H9 (cell line): ENCODE measurements at regions not wholly inside any gene's neighbourhood (a gene's known extent, or its start where the extent isn't known, plus 50 kb on each side); places are given as distances from the start of the nearest gene placed in this dataset.

Experiments used
- DNase-seq: peaks from one replicate; pipeline ENCODE4 v3.0.0-alpha.2; 2017
- H2AFZ ChIP-seq: one replicate; pipeline ENCODE4 v1.6.1; 2013; ENCODE audit warnings: mild to moderate bottlenecking, low read length, control low read depth, moderate library complexity
- H2AK5ac ChIP-seq: 2 replicates; pipeline ENCODE4 v1.6.1; 2013; ENCODE audit warnings: low read length, control low read depth, mixed read lengths; ENCODE audit not compliant: insufficient read length
- H2BK120ac ChIP-seq: one replicate; pipeline ENCODE4 v1.6.1; 2013; ENCODE audit warnings: low read depth, mild to moderate bottlenecking, low read length, control low read depth, inconsistent platforms; ENCODE audit not compliant: poor library complexity, severe bottlenecking
- H2BK12ac ChIP-seq: 2 replicates; pipeline ENCODE4 v1.6.1; 2013; ENCODE audit warnings: low read length, control low read depth, mixed read lengths, low read depth; ENCODE audit not compliant: insufficient read length
- H2BK15ac ChIP-seq: 2 replicates; pipeline ENCODE4 v1.6.1; 2013; ENCODE audit warnings: low read depth, low read length, control low read depth
- H2BK20ac ChIP-seq: one replicate; pipeline ENCODE4 v1.6.1; 2013; ENCODE audit warnings: low read depth, mild to moderate bottlenecking, low read length, control low read depth, inconsistent platforms; ENCODE audit not compliant: poor library complexity, severe bottlenecking
- H2BK5ac ChIP-seq: 2 replicates; pipeline ENCODE4 v1.6.1; 2013; ENCODE audit warnings: low read length, control low read depth, mixed read lengths; ENCODE audit not compliant: insufficient read length
- H3K14ac ChIP-seq: 2 replicates; pipeline ENCODE4 v1.6.1; 2013; ENCODE audit warnings: low read length, control low read depth; ENCODE audit not compliant: insufficient read depth
- H3K18ac ChIP-seq: 2 replicates; pipeline ENCODE4 v1.6.1; 2013; ENCODE audit warnings: low read depth, mild to moderate bottlenecking, mixed read lengths, low read length, control low read depth; ENCODE audit not compliant: insufficient read length
- H3K23ac ChIP-seq: 2 replicates; pipeline ENCODE4 v1.6.1; 2013; ENCODE audit warnings: low read length, control low read depth, mixed read lengths, low read depth; ENCODE audit not compliant: insufficient read length
- H3K23me2 ChIP-seq: 2 replicates; pipeline ENCODE4 v1.6.1; 2013; ENCODE audit warnings: low read depth, mild to moderate bottlenecking, mixed read lengths, low read length, control low read depth; ENCODE audit not compliant: insufficient read length, poor library complexity, severe bottlenecking
- H3K27ac ChIP-seq: 2 replicates; pipeline ENCODE4 v1.5.1; 2013; ENCODE audit warnings: low read length, control low read depth, mixed read lengths, low read depth; ENCODE audit not compliant: insufficient read length
- H3K27me3 ChIP-seq: 2 replicates; pipeline ENCODE4 v1.6.1; 2013; ENCODE audit warnings: low read length, control low read depth, inconsistent platforms; ENCODE audit not compliant: insufficient read depth
- H3K4ac ChIP-seq: 2 replicates; pipeline ENCODE4 v1.6.1; 2013; ENCODE audit warnings: low read depth, mild to moderate bottlenecking, control low read depth, inconsistent platforms, low read length, moderate library complexity
- H3K4me1 ChIP-seq: 2 replicates; pipeline ENCODE4 v1.6.1; 2013; ENCODE audit warnings: low read length, control low read depth, inconsistent platforms; ENCODE audit not compliant: insufficient read depth
- H3K4me2 ChIP-seq: 2 replicates; pipeline ENCODE4 v1.6.1; 2013; ENCODE audit warnings: low read length, control low read depth, mixed read lengths; ENCODE audit not compliant: insufficient read length, insufficient read depth
- H3K56ac ChIP-seq: 2 replicates; pipeline ENCODE4 v1.6.1; 2013; ENCODE audit warnings: low read depth, mild to moderate bottlenecking, mixed read lengths, low read length, control low read depth; ENCODE audit not compliant: insufficient read length
- H3K79me1 ChIP-seq: 2 replicates; pipeline ENCODE4 v1.6.1; 2013; ENCODE audit warnings: low read depth, mild to moderate bottlenecking, moderate library complexity, low read length, control low read depth, inconsistent platforms; ENCODE audit not compliant: insufficient read depth, poor library complexity, severe bottlenecking
- H3K79me2 ChIP-seq: 2 replicates; pipeline ENCODE4 v1.6.1; 2013; ENCODE audit warnings: low read length, control low read depth, inconsistent platforms; ENCODE audit not compliant: insufficient read depth
- H3K9ac ChIP-seq: 2 replicates; pipeline ENCODE4 v1.6.1; 2013; ENCODE audit warnings: low read length, control low read depth, mixed read lengths; ENCODE audit not compliant: insufficient read length; ENCODE audit errors: extremely low read depth
- H3K9me3 ChIP-seq: one replicate; pipeline ENCODE4 v1.6.1; 2013; ENCODE audit warnings: low read depth, low read length, inconsistent platforms; ENCODE audit not compliant: control insufficient read depth
- H3T11ph ChIP-seq: one replicate; pipeline ENCODE4 v1.6.1; 2013; ENCODE audit warnings: mild to moderate bottlenecking, low read length, control low read depth, inconsistent platforms
- H4K20me1 ChIP-seq: one replicate; pipeline ENCODE4 v1.6.1; 2013; ENCODE audit not compliant: control insufficient read depth, insufficient read length, insufficient read depth
- H4K5ac ChIP-seq: 2 replicates; pipeline ENCODE4 v1.6.1; 2013; ENCODE audit warnings: low read depth, mild to moderate bottlenecking, mixed read lengths, low read length, control low read depth; ENCODE audit not compliant: insufficient read length
- H4K8ac ChIP-seq: replicated peaks from 2 replicates; pipeline ENCODE4 v1.6.1; 2013; ENCODE audit warnings: low read length, control low read depth, mixed read lengths, low read depth; ENCODE audit not compliant: insufficient read length
- H4K91ac ChIP-seq: 2 replicates; pipeline ENCODE4 v1.6.1; 2013; ENCODE audit warnings: low read depth, mild to moderate bottlenecking, moderate library complexity, mixed read lengths, low read length, control low read depth; ENCODE audit not compliant: insufficient read length
- H3K27ac Mint-ChIP-seq, 3 experiments: 2 replicates in 2 of 3; 3 replicates in 1 of 3; pipeline ENCODE4 v1.8.0; 2020 to 2021; ENCODE audit warnings: mixed read lengths in 3 of 3, mild to moderate bottlenecking in 1 of 3, moderate library complexity in 1 of 3
- H3K27me3 Mint-ChIP-seq: 2 replicates; pipeline ENCODE4 v1.8.0; 2021; ENCODE audit warnings: low read depth, mild to moderate bottlenecking, moderate library complexity, mixed read lengths
- H3K36me3 Mint-ChIP-seq, 3 experiments: 2 replicates in 2 of 3; 3 replicates in 1 of 3; pipeline ENCODE4 v1.8.0; 2020 to 2021; ENCODE audit warnings: low read depth in 3 of 3, mixed read lengths in 3 of 3; ENCODE audit not compliant: insufficient read depth in 1 of 3
- H3K4me1 Mint-ChIP-seq, 2 experiments: 2 replicates each; pipeline ENCODE4 v1.8.0; 2020; ENCODE audit warnings: mixed read lengths in 2 of 2
- H3K4me3 Mint-ChIP-seq, 2 experiments: 2 replicates in 1 of 2; 3 replicates in 1 of 2; pipeline ENCODE4 v1.8.0; 2020 to 2021; ENCODE audit warnings: mild to moderate bottlenecking in 2 of 2, mixed read lengths in 2 of 2, moderate library complexity in 1 of 2
- H3K9me3 Mint-ChIP-seq, 2 experiments: 2 replicates in 1 of 2; 3 replicates in 1 of 2; pipeline ENCODE4 v1.8.0; 2020; ENCODE audit warnings: mild to moderate bottlenecking in 2 of 2, mixed read lengths in 2 of 2, moderate library complexity in 1 of 2
- CTCF ChIP-seq: fragments of 200-600 bp; sonication (generic); conservative IDR thresholded peaks from 3 replicates; pipeline ENCODE4 v1.8.0; 2021; ENCODE audit warnings: antibody characterized with exemption, mild to moderate bottlenecking

- H2BK5ac ChIP-seq = no peak overlapping the region
- no peak overlapping the region for H3K4me3 Mint-ChIP-seq
- H3K9me3 Mint-ChIP-seq = peaks cover 3 to 4% of the 10 kb centered on the region in 2 experiments; a peak in 2 of 5 replicates
- H3K27ac Mint-ChIP-seq = no peak overlapping the region; a peak in 1 of 7 replicates
- H4K5ac ChIP-seq = no peak overlapping the region
- H3K4me1 ChIP-seq = no peaks in the 10 kb centered on the region; the same call in 1 of the 2 replicates
- no peak overlapping the region for H3K56ac ChIP-seq
- no peak for DNase-seq
- H3K23me2 ChIP-seq = no peaks in the 10 kb centered on the region
- H3K27me3 ChIP-seq = no peaks in the 10 kb centered on the region
- H3K18ac ChIP-seq = no peak overlapping the region
- no peak overlapping the region for H3K23ac ChIP-seq
- no peak overlapping the region for H2AFZ ChIP-seq
- no peak overlapping the region for H4K91ac ChIP-seq
- no peak overlapping the region for H3T11ph ChIP-seq
- H3K4me2 ChIP-seq = no peak overlapping the region
- no peak overlapping the region for H2AK5ac ChIP-seq
- H3K9ac ChIP-seq = no peak overlapping the region
- H3K4me1 Mint-ChIP-seq = peaks cover 26 to 31% of the 10 kb centered on the region in 2 experiments
- no peaks in the 10 kb centered on the region for H3K9me3 ChIP-seq
- H3K14ac ChIP-seq = no peak overlapping the region
- H3K4ac ChIP-seq = no peak overlapping the region
- no peak overlapping the region for H2BK12ac ChIP-seq
- no peak overlapping the region for H2BK20ac ChIP-seq
- H3K79me2 ChIP-seq = no peaks in the 10 kb centered on the region
- H4K20me1 ChIP-seq = no peaks in the 10 kb centered on the region
- H3K27me3 Mint-ChIP-seq = peaks cover 13% of the 10 kb centered on the region
- peaks cover 0 to 4% (median 0%) of the 10 kb centered on the region in 3 experiments; a peak in 2 of 7 replicates for H3K36me3 Mint-ChIP-seq
- H2BK120ac ChIP-seq = no peak overlapping the region
- no peak overlapping the region for H3K27ac ChIP-seq
- H4K8ac ChIP-seq = no peak overlapping the region
- H3K79me1 ChIP-seq = no peaks in the 10 kb centered on the region
- no peak for TF ChIP-seq CTCF
- no peak overlapping the region for H2BK15ac ChIP-seq
Observed at GRCh38 chr3:117434661-117435412, 725.3 kb downstream of the TUSC7 start.
